ENCODE measurements at regions not wholly inside any gene's neighbourhood (a gene's known extent, or its start where the extent isn't known, plus 50 kb on each side); places are given as distances from the start of the nearest gene placed in this dataset.
"Not testable (repeated sequence)": the region's sequence is repeated elsewhere in the genome, so short reads cannot be mapped to it uniquely, and the experiment has no call there.

DNA sequence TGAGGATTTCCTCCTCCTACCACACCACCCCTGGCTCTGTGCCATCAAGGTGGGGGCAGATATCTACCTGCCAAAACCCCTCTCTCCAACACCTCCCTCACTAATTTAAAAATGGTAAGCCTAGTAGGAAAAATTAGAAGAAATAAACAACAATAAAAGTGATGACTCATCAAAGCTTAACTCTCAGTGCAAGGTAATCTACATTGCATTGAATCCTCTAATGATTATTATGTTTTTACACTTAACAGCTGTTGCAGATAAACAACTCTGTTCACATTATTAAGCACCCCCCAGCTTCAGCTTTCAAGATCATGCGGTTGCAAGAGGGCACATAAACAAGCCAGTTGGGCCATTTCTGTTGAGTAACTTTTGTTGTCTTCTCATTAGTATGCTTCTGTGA lies 396.1 kb upstream of the ATP11B start:
- no peak for DNase-seq (ENCODE audit: low read depth in 2 of 2)

DNA sequence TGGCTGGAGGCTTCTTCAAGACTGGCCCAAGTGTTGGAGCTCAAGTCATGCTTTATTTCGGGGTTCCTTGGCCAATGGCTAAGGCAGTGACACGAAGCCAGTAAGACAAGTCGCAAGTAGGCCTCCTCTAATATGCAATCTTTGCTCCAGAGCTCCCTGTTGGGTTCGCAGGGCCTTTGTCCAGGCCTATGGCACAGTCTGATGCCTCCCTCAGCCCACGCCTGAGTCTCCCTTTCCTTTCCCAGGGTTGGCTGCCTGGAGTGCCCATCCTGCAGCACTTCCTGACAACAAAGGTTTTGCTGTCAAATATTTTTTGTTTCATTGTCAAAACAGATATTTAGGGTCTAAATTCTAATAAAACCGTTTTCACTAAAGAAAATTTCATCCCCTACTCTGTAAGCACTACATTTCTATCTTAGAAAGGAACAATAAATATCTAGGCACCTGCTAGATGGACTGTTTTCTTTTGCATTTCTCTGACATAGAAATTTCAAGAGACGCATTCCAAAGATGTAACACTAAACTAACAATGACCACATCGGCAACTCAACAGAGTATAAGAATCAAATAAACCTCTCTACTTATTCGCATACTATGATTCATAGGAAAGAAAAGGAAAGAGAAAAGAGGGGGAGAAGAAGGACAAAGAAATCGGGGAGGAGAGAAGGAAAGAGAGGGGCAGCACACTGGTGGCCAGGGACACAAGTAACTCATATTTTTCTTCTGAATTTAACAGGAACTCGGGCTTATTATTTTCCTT lies 393.1 kb upstream of the ATP11B start:
- DNase-seq (ENCODE audit: low read depth in 2 of 2): no peak

DNA sequence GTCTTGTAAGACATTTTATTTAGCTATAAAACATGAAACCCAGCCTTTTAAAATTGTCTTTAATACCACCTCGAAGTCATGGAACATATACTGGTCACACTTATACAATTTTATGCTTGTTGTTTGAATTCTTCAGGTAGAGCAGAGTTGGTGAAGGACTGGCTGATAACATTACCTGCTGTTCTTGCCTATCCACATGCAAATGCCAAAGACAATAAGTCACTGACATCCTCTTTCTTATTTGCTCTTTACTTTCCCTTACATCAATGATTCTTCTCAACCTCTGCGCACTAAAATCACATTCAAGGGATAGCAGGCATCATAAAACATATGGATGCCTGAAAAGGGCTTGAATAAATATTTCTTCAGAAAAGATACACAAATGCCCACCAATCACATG lies 392.5 kb upstream of the ATP11B start:
- no peak for DNase-seq (ENCODE audit: low read depth in 2 of 2)

DNA sequence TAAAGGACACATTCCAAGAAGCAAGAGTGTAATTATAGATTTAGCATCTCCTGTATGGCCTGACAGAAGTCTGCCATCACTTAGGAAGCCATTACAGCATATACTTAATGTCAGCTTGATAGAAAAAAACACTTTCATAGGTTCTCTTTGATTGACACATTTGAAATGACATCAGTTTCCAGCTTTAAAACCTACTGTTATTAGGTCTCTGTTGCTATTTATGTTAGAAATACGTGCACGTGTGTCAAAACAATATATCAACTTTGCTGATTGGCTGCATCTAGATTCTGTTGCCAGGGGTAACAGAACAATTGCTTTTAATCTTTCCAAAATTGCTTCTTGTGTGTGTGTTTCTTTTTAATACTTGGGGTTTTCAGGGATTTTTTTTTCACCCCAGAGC lies 389.3 kb upstream of the ATP11B start:
- no peak for DNase-seq (ENCODE audit: low read depth in 2 of 2)

DNA sequence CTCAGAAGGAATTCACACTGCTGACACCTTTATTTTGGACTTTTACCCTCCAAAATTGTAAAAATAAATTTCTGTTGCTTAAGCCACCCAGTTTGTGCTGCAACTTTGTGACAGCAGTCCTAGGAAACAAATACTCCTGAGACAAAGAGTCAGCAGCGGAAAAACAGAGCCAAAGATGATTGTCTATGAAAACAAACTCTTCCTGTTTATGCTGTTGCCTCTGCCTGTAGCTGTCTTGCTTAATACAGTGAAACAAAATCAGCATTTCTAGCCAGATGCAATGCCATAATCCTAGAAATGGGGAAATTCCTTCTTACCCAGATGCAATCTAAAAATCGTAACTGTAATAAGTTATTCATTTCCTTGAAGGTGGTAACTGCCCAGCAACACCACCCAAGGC lies 387.5 kb upstream of the ATP11B start:
- no peak for DNase-seq (ENCODE audit: low read depth in 2 of 2)

DNA sequence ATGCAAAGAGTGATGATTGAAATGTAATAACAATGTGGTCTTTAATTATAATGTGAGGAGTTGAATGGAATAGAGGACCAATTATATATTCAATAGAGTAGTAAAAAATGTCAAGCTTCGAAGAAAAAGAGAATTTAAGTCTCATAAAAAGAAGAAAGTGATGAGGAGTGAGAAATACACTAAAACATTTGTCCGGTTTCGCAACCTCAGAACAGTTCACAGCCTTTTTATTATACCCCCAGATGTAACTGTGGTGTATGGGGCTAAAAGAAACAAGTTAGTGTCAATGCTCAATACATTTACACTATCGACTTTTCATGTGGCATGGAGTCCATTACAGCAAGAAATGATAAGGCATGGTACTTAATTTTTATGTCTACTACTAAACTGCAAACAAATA lies 386.5 kb upstream of the ATP11B start:
- DNase-seq (ENCODE audit: low read depth in 2 of 2): no peak

DNA sequence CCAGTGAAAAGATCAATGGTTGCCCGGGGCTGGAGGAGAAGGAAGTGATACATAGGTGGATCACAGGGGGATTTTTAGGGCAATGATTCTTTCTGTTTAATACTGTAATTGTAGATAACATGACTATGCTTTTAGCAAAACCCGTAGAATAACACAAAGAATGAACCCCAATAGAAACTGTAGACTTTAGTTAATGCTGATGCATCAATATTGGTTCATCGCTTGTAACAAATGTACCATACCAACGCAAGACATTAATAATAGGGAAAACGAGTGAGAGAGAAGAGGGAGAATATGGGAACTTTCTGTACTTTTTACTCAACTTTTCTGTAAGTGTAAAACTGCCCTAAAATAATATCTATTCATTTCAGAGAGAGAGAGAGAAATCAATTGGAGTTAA lies 383.3 kb upstream of the ATP11B start:
- no peak for DNase-seq (ENCODE audit: low read depth in 2 of 2)

DNA sequence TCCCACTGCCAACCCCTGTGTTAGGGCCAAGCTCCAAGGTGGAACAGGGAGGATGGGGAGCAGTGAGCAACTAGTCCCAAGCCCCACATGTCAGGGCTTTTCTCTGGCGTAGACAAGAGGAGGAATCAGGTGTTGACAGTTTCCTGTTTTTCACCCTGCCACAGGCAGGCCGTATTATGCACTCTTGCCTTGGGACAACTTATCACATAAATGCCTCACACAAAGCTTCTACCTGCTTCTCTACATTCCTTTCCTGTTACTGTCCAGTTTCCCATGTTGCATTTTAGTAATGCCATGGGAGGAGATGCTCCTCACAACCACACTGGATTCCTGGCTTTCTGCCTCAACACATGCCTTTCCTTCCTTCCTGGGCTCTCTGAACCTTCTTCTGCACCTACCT lies 381.2 kb upstream of the ATP11B start:
- no peak for DNase-seq (ENCODE audit: low read depth in 2 of 2)

DNA sequence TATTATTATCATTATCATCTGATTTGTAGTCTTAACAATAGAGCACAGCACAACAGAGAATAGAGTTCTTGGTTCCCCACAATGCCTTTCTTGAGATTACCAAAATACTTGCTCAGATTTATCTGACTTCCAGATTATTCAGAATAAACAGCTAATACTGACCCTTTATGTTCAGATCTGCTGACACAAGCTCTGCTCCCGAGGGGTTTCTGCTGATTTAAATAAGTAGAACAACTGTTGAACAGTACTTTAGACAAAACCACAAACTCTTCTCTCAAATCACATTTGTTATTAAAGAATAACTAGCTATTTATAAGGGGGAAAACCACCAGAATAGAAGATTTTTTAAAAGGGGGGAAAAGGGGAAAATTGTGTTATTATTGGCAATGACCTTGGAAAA lies 380.2 kb upstream of the ATP11B start:
- DNase-seq (ENCODE audit: low read depth in 2 of 2): no peak

DNA sequence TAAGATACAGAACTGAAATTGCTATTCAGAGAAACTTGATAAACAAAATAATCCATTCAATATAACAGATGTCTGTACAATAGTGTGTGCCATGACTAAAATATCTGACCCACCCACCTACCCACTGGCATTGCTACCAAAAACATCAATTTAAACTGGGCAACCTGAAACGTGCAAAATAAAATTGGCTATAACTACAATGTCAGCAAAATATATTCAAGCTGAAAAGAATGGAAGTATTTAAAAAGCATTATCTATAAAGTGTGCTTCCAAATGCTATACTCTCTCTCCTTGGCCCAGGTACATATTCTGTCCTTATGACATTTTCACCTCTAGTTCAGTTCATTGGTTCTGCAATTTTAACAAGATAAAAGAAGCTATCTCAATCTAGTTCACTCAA lies 379.6 kb upstream of the ATP11B start:
- DNase-seq (ENCODE audit: low read depth in 2 of 2): no peak

DNA sequence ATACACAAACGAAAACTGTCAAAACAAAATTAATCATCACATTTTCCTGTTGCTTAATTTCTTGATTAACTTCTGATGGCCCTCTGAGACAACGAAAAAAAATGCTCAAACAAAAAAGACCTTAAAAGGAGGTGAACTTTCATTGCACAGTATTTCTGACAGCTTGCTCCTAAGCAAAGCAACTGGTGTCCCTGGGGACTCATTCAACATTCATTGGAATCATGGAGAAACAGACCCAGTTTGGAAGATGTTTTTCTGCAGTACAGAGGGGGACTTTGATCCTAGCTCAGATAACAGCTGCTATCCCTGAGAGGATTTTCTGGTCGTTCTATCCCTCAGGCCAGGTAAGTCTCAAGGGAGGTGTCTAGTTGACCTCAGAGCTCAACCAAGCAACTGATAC lies 378.7 kb upstream of the ATP11B start:
- DNase-seq (ENCODE audit: low read depth in 2 of 2): no peak

DNA sequence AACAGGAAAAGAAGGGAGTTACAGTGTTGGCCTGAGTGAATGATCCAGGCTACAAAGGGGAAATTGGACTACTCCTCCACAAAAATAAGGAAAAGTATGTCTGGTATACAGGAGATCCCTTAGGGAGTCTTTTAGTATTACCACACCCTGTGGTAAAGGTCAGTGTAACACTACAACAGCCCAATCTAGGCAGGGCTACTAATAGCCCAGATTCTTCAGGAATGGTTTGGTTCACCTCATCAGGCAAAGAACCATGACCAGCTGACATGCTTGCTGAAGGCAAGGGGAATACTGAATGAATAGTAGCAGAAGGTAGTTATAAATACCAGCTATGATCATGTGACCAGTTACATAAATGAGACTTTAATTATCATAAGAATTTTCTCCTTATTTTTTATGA lies 372.6 kb upstream of the ATP11B start:
- no peak for DNase-seq (ENCODE audit: low read depth in 2 of 2)

DNA sequence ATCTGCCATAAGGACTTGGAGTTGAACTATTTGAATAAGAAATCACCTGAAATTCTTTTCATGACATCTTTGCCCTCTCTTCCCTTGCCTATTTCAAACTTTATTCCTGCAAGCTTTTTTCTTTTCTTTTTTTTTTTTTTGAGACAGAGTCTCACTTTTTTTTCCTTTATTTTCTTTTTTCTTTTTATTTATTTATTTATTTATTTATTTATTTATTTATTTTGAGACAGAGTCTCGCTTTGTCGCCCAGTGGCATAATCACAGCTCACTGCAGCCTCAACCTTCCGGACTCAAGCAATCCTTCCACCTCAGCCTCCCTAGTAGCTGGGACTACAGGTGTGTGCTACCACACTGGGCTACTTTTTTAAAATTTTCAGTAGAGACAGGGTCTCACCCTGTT lies 369.3 kb upstream of the ATP11B start:
- DNase-seq (ENCODE audit: low read depth in 2 of 2): no peak

DNA sequence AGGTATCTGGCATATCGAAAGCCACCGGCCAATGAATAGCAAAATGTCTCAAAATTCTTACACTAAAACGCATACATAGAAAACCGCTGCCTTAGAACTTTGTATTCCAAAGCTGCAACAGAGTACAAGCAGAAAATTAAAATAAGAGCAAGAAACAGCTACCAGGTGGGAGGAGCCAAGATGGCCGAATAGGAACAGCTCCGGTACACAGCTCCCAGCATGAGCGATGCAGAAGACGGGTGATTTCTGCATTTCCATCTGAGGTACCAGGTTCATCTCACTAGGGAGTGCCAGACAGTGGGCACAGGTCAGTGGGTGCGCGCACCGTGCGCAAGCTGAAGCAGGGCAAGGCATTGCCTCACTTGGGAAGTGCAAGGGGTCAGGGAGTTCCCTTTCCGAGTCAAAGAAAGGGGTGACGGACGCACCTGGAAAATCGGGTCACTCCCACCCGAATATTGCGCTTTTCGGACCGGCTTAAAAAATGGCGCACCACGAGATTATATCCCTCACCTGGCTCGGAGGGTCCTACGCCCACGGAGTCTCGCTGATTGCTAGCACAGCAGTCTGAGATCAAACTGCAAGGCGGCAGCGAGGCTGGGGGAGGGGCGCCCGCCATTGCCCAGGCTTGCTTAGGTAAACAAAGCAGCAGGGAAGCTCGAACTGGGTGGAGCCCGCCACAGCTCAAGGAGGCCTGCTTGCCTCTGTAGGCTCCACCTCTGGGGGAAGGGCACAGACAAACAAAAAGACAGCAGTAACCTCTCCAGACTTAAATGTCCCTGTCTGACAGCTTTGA lies 367.2 kb upstream of the ATP11B start:
- not testable (repeated sequence) for DNase-seq (ENCODE audit: low read depth in 2 of 2)

DNA sequence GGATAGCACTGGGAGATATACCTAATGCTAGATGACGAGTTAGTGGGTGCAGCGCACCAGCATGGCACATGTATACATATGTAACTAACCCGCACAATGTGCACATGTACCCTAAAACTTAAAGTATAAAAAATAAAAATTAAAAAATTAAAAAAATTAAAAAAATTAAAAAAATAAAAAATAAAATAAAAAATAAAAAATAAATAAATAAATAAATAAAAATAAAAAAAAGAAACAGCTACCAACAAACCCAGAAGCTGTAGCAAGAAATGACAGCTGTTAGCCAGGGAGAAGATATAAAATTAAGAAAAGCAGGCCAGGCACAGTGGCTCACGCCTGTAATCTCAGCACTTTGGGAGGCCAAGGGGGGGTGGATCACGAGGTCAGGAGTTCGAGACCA lies 361.3 kb upstream of the ATP11B start:
- DNase-seq (ENCODE audit: low read depth in 2 of 2): not testable (repeated sequence)

DNA sequence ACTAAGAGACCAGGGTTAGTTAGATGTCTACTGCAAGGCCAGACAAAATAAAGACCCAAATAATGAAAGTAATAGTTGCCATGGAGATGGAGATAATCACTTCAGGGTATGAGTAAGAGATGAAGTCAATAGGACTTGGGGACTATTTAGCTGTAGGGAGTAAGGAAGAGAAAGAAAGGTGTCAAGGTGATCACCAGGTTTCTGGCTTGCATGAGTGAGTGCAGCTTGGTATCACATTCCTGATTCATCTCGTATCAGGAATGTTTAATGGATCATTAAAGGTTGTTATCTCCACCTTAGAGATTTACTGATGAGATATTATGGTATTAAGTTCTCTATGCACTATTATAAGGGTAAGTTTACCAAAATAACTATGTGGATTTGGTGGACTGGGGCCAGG lies 357.4 kb upstream of the ATP11B start:
- DNase-seq (ENCODE audit: low read depth in 2 of 2): no peak

DNA sequence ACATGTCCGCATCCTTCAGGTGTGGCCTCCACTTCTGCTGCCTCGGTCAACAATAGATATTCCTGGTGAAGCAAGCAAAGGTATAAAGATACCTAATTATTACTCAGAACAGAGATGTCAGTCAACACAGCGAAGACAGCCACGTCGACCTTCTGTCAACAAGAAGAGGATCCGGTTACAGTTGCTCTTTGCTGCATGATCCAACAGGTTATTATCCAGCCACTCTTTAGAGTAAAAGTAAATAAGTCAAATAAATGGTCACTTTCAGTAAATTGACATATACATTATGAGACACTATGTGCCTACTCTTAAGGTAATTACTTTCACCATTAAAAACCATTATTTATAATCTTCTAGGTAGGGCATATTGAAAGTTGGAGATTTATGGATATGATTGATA lies 356.8 kb upstream of the ATP11B start:
- no peak for DNase-seq (ENCODE audit: low read depth in 2 of 2)

DNA sequence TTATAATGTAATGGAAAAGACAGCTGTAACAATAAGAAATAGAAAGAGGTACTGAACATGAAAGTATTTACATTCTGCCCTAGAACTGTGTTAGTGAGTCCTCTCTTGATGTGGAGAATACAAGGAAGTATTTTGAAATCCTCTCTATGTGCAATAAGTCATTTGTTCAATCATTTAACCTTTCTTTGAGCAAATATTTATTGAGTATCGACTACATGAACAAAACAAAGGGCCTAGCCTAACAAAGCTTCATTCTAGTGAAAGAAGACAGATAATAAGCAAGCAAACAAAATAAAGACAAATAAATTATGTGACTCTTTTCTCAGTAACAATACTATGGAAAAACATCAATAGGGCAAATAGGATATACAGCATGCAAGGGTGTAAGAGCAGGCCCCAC lies 354.9 kb upstream of the ATP11B start:
- DNase-seq (ENCODE audit: low read depth in 2 of 2): no peak

DNA sequence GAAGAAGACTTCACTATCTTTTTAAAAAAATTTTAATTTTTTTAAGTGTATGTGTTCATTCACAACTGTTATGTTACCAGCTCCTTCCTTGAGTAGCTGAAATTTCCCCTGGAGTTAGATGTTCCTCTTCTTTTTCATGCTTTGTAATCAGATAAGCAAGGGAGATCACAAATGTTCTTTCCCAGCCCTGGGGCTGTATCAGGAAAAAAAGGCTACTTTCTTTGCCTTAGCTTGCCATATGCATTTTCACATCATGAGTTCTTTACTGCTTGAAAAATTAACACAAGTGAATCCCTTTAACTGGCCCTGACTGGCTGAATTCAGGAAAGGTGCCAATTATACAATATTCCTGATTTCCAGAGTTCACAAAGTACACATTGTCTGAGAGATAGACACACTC lies 353.2 kb upstream of the ATP11B start:
- DNase-seq (ENCODE audit: low read depth in 2 of 2): no peak

DNA sequence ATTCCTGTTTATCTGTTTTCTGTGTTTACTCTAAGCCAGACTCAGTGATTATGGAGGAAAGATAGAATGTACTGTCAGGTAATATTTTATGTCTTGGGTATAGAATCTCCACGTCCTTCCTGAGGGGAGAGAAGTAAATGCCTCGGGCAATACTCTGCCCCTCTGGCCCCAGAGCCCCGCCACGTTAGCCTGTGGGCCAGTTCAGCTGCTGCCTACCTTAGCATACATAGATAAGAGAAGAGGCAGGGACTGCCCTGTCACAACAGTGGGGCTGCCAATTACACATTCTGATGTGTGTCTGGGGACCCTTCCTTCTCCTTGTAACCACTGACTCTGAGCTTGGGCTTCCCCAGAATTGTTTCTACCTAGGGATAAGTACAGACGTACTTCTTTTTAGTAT lies 347.7 kb upstream of the ATP11B start:
- no peak for DNase-seq (ENCODE audit: low read depth in 2 of 2)

DNA sequence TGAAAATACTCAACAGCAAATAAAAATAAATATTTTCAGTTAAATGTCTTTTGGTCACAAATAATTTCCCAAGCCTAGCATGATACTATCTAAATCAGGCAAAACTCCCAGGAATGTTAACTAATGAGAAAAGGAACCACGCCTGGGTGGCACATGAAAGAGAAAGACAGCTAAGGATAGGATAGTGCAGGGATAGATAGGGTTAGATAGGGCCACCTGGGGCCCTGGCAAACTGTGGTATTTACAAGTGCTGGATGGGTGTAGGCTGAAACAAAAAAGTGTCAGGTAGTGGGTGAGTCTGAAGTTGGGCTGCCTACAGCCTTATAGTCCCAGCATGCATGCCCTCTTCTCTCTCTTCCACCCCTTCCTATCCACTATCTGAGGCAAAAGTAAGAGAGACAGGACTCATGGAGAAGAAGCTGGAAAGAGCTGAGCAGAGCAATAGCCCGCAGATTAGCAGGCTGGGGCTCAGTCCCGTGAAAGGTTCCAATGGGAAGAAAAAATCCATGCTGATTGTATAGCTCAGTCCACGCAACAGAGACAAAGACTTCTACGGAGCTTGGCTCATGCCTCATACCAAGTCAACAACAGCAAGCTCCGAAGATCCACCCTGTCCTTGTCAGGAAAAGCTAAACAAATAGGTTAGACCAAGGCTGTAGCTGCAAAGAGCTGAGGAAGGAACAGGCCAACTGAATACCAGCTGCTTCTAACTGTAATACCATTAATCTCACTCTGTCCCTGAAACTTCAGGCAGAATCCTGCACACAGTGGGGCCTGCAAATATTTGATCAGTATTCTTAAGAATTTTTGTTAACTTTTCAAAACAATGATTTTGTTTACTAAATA lies 342.1 kb upstream of the ATP11B start:
- no peak for DNase-seq (ENCODE audit: low read depth in 2 of 2)

DNA sequence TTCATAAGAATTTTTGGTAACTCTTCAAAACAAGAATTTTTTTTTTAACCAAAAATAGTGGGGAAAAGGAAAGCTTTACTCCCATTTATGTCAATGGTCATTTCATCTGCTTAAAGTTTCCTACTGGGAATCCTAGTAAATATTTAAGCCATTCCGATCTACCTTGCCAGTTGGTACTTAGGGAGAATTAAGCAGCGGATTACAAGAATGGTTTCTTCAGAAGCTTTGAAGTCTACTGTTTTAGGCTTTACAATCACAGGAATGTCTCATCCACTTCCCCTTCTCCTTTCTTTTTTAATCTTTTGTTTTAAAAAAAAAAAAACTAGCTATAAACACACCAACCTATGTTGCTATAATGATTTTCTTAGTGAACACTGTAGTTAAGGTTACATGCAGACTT lies 341.4 kb upstream of the ATP11B start:
- DNase-seq (ENCODE audit: low read depth in 2 of 2): no peak

DNA sequence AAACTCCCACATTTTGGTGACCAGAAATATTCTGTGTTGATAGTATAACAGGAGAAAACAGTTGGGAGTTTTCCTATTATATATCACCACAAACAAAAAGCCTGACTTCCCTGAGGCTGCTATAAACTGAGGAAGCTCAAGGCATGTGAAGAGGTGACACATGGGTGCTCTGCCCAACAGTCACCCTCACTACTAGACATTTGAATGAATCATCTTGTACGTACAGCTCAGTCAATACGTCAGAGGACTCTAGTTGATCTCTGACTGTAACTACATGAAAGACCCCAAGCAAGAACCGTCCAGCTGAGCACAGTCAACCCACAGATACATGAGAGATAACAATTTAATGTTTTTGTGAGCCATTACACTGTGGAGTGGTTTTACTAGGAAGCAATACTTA lies 338.3 kb upstream of the ATP11B start:
- DNase-seq (ENCODE audit: low read depth in 2 of 2): no peak
